NCI-H2227 (cell line): ENCODE measurements at regions not wholly inside any gene's neighbourhood (a gene's known extent, or its start where the extent isn't known, plus 50 kb on each side); places are given as distances from the start of the nearest gene placed in this dataset.
"Not testable (repeated sequence)": the region's sequence is repeated elsewhere in the genome, so short reads cannot be mapped to it uniquely, and the experiment has no call there.

Source experiments
- DNase-seq: peaks from one replicate; lab custom pipeline; 2025; ENCODE audit not compliant: unreplicated experiment; lab: John Stamatoyannopoulos, UW

DNA sequence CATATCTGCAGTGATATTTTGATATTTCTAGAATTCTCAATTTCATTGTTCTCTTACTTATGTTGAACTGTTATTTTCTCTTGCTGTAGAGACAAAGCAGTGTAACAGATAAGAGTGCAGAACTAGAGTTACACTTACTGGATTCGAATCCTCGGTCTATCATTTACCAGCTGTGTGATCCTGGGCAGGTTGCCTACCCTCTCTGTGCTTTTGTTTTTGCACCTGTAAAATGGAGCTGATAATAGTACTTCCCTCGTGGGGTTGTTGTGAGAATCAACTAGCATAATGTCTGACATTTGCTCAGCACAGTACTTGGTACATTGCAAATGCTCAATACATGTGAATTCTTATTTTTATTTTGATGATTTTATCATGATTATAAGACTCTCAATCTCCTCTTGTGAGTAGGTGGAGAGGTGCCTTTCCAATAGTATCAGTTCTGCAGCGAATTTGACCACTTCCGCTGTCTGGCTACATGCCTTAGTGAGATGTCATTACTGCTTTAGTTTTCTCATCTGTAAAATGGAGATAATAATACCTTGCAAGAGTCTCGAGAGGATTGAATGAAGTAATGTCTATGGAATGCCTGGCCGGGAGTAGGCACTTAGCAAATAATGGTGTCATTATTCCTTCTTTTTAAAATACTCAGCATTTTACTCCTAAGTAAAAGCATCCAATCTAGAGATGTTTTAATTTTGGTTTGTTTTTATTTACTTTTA lies 312.2 kb upstream of the MAF start:
- no peak for DNase-seq

DNA sequence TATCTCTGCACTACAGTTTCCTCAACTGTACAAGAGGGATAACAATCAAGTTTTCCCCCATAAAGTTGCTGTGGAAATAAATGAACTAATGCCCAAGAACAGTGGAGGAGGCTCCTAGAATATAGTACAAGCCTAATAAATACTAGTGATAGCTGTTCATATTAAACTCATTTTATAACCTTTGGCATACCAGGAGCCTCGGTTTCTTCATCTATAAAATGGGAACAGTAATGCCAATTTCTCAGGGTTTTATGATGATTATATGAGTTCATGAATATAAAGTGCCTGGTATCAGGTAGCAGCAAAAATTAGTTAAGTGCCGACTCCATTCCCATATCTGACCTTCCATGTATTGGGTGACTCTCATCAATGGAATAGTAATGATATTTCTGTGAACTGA lies 311.1 kb upstream of the MAF start:
- no peak for DNase-seq

DNA sequence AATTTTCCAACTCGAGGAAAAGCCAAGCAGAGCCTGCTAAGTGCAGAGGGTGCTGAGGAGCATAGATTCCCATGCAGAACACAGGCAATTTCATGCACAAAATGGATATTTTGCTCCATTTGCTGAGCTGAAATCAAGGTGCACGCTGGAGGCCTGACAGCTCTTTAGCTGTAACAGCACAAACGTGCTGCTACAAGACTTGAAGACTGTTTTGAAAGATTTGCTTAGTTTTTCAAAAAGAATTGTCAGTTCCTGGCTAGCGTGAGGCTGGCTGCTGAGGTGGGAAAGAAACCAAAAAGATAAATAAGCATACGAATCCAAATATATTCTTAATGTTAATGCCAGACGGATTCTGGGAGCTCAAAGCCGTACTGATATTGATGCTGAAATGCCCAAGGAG lies 309.0 kb upstream of the MAF start:
- DNase-seq: no peak

DNA sequence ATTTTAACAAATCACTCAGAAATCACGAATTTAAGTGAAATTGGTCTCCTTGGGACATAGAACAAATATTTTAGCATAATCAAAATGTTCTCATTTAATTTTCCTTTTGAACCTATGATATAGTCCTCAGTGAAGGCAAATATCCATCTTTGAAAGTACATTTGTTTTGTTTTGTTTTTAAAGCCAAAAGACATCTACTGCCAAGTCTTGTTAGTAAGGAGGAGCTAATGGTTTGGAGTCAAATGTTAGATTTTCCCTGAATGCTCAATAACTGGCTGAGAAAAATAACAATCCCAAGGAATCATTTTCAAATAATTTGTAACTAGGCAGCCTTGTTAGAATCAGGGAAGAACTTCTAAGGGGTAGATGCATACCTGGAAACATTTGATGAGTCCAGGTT lies 302.9 kb upstream of the MAF start:
- DNase-seq: no peak

DNA sequence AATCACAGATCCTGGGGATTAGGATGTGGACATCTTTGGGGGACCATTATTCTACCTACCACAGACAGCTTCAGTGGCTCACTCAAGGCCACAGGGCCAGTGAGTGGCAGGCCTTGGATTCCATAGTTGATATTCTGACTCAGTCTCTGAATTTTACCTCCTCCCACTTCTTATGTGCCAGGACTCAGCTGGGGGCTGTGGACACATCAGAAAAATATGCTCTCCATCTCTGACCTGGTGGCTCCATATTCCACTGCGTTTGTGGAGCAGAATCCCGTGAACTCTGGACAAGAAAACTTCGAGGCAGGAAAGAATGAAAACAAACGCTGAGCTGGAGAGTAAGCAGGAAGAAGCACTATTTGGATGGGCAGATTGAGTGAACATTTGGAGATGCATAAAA lies 301.8 kb upstream of the MAF start:
- DNase-seq: no peak

DNA sequence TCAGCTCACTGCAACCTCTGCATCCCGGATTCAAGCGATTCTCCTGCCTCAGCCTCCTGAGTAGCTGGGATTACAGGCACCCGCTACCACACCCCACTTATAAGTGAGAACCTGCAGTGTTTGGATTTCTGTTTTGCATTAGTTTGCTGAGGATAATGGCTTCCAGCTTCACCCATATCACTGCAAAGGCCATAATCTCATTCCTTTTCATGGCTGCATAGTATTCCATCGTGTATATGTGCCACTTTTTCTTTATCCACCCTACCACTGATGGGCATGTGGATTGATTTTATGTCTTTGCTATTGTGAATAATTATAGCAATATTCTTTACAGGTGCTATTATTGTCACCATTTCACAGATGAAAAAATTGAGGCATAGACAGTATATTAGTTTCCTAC lies 301.0 kb upstream of the MAF start:
- no peak for DNase-seq

DNA sequence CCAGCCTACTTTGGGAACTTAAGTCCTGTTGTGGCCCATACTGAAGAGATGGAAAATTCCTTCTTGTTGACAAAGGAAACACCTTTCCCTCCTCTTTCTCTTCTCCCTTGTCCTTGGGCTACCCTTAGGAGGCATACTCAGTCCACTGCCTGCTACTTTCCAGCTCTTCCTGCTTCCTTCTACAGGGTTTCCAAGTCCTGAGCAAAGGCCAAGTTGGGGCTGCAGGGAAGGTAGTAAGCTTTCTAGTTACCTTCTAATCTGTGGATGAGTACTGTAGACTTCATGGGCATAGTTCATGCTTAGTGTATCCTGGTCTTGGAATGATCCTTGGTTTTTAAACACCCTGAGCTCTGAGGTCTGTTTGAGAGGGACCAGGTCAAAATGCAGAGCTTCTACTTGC lies 299.2 kb upstream of the MAF start:
- DNase-seq: no peak

DNA sequence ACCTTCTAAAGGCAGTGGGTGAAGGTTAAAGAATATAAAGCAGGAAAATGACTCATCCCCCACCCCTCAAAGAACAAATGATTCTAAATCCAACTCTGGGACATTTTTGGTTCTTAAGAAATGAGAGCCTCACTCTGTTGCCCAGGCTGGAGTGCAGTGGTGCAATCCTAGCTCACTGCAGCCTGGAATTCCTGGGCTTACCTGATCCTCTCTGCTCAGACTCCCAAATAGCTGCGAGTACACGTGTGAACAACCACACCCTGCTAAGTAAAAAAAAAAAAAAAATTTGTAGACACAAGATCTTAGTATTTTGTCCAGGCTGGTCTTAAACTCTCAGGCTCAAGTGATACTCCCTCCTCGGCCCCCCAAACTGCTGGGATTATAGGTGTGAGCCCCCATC lies 298.8 kb upstream of the MAF start:
- no peak for DNase-seq

DNA sequence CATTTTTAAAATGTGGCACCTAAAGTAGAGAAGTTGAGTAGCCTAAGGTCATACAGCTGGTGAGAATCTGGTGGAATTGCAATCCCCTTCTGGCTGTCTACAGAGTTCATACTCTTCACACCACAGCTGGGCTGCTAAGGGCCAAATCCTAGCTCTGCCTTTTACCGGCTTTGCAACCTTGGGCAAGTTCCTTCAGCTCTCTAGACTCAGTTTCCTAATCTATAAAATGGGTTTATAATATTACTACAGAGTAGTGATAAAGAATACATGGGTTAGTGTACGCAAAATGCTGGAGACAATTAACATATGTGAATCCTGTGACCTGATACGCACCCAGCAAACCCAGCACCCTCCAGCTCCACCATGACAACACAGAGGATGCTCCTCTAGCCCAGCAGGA lies 298.2 kb upstream of the MAF start:
- no peak for DNase-seq

DNA sequence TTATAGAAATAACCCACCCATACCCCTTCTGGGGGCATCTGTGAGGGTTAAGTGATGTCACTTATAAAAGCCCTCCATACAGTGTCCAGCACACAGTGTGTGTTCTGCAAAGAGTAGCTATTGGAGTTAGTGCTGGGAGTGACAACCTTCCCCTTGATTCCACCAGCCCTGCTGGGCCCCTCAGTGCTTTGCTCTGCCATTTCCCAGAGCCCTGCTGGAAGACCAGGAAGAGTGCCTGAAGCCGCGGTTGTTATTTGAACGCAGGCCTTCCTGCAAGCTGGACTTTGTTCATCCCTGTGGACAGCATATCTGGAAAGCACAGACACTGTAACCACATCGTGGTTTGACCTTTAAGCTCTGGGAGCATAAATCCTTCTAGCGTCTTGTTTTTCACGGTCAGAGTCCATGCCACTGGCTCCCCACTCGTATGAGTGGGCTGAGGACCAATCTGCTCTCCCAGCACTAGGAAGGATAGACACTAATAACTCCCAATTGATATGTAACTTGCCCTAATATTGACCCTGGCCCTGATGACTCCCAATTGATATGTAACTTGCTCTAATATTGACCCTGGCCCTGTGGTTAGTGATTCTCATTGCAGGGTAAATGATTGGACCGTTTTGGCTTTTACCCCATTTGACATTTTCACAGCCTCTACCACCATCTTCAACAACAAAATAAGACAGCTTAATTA lies 297.1 kb upstream of the MAF start:
- no peak for DNase-seq

DNA sequence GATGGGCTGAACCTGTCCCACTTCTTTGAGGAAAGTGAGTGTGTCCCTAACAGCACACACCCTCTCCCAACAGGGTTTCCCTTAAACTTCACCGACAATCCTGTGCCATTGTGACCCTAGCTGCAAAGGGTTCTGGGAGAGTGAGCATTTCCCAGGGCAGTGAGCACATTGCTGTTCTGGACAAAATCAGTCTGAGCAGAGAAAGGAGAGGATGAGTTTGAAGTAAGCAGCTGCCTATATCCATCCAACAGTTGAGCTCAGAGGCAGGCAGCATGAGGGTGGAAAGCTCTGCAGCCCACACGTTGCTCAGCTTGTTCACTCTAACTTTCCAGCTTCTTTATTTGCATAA lies 296.5 kb upstream of the MAF start:
- no peak for DNase-seq

DNA sequence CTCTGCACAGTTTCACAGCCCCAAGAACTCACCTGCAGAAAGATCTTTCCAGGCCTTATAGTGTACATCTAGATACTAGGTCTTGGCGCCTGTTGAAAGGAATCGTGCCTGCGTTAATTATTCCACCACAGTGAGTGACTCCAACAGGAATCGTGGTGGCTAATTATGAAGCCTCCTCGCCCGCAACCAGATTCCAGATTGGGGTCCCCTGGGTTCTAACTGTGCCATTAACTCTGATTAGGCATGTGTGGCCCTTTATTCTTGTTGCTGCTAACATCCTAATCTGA lies 295.3 kb upstream of the MAF start:
- DNase-seq: no peak

DNA sequence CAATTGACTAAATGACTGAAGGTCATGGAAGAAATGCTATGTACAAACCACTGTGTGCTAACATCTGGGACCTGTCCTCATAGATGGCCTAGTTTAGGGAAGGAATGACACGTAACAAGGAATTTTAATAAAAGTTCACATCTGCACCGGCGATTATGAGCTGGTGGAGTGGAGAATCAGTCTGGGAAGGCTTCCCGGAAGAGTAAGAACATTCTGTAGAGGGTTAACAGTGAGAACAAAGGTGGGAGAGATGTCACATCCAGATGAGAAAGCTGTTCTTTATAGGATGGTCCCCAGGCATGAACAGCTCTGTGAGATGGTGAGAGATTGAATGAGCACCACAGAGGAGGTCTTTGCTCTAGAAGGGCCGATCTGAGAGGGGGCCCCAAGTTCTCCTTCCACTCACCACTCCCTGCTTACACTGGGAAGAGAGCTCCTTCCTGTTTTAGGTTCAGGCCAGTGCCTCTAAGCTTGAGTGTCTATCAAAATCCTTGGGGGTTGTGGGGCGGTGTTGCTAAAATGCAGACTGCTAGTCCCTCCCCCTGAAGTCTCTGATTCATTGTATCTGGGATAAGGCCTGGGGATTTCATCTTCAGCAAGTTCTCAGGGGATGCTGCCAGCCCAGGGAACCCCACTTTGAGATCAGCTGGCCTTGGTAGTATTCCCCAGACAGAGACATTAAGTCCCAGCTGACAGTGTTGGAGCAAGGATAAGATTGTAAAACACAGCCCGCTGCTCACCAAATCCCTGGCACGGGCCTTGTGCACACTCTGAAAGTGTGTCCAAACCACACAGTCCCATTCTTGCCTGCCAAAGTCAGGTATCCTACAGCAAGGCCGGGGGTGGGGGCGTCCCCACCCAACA lies 294.7 kb upstream of the MAF start:
- DNase-seq: no peak

DNA sequence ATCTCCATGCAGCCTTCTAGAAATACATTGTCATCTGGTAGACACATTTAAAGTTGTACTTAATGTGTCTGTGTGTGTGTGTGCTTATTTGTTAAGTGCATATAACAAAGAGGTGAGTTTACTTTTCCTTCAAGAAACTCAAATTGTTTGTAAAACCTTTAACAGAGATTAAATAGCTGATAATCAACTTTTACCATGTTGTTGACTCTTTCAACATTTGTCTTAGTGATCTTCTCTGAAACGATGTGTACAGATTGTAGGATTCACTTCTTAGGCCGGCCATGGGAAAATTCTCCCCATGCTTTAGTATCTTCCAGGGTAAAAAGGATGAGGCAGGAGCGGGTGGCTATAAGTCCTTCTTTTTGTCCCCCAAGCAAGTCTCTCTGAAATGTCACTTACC lies 292.9 kb upstream of the MAF start:
- DNase-seq: no peak

DNA sequence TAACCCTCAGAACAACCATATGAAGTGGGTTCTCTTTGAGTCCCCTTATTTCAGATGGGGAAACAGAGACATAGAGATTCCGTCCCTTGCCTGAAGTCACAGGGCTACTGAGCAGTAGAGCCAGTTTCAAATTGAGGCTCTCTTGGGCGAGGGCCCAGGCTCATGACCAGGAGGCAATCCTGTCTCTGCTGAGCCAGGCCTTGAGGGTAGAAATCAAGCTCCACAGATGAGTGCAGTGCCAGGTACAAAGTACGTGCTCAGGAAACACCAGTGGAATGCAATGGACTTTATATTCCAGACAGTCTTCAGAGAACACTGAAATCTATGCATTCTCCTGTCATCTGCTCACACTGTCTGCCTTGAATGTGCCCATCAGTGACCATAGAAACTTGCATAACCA lies 291.7 kb upstream of the MAF start:
- DNase-seq: no peak

DNA sequence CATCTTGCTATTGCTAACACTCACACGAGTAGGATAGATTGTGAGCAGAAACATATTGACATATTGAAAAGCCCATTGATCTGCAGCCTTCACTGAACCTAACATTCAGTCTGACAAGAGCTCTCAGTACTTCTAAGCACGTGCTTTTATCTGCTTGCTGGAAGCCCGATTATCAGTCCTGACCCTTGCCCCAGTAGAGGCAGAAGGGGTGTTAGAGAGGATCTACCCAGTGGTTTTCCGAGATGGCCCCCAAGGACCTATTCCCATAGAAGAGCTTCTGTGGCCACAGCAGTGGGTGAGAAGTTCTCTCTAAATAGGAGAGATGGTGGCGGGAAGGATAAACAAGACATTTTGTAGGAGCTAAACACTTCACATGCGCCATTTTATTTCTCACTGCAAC lies 290.9 kb upstream of the MAF start:
- no peak for DNase-seq

DNA sequence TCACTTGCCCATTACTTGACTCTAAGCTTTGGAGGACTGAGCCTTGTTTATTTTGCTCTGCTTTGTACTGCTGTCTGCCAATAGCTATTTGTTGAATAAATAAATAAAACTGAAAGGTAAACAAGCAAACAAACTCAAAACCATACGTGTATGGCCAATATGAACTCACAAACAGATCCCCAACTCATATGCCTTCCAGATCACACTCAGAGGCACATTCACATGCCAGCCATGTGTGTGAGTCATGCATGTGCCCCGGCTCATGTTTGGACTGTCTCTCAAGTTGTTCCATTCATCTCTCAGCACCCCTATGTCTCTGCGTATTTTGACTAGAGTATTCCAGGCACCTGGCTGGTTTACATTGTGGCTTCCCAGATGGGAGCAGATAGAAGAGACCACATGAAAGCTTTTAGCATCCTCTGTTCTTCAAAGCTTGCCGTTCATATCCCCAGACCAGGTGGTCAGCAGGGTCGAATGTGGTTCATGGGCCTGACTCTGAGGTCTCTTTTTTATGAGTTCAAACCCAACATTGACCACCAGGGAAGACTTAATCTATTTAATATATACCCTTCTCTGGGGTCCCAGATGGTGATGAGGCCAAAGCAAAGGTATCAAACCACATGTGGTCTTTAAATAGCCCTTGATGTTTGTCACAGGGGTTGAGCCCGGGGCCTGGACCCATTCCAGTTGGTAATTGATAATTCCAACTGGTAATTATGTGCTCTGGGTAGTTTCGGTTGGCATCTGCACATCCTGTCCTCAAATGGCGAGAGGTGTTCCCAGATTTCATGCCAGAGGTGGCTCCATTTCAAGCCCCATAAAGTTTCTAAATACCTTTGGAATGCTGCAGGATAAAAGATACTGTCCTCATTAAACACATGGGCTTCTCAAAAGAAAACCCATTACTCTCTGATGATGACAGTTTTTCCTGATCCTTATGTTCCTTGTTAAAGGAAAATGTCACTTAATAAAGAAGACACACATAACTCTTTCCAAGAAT lies 287.3 kb upstream of the MAF start:
- DNase-seq: no peak

DNA sequence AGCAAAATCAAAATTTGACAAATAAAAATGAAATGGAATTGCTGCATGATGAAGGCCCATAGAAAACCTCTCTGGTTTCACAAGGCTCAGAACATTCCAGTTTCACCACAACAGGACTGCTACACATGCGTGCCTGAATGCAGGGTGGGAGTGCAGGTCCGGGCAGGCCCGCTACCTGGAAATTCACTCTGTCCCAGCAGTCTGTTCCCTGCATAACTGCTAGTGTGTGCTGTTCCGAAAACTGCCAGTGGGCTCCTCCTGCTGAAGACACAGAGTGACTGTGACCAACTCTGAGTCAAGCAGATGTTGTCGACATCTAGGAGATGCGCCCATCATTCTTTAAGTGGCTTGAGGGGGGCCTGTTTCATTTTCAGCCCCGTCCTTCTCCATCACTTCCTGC lies 284.8 kb upstream of the MAF start:
- DNase-seq: no peak

DNA sequence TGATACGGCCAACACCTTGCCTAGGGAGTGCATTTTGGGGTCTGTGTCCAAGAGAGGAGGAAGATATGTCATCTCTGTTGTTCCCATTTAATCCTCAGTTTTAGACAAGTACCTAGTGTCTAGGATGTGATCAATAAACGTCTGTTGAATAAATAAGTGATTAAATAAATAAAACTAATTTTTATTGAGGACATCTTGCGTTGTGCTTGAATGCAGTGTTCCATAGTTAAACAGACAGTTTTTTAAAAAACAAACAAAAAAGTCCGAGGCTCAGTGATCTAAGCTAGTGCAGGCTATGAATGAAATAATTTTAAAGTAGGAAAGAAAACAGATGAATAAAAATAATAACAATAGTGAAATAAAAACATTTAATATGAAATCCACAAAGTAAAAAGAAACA lies 283.0 kb upstream of the MAF start:
- DNase-seq: no peak

DNA sequence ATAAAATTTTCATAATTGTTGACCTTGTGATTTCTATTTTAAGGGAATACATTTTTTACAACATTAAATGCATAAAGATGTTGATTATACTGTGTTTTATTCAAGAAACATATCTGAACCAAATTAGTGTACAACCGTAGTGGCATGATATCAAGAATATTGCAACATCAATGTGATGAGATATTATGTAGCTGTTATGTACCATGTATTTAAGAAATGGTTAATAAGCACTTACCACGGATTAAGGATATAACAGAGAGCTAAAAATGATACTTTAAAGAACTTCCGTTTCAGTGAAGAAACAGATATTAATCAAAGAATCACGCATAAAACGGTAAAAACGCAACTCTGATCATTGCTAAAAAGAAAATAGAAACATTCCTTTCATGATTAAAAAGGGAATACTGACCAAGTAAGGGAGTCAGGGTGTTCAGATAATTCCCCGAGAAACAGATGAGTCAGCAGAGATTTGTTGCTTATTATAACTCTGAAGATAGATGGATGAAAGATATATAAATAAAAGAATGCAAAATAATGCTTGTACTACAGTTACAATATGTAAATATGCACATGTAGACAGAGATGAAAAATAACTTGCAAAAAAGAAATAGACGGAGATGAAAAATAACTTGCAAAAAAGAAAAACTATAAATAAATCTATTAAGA lies 281.9 kb upstream of the MAF start:
- no peak for DNase-seq

DNA sequence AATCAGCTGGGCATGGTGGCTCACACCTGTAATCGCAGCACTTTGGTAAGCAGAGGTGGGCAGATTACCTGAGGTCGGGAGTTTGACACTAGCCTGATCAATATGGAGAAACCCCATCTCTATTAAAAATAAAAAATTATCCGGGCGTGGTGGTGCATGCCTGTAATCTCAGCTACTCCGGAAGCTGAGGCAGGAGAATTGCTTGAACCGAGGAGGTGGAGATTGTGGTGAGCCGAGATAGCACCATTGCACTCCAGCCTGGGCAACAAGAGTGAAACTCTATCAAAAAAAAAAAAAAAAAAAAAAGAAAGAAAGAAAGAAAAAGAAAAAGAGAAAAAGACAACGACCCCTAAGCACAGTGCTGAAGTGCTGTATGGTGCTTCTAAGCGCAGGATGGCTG lies 280.6 kb upstream of the MAF start:
- not testable (repeated sequence) for DNase-seq
